22Rv1 (cell line): ENCODE measurements at regions not wholly inside any gene's neighbourhood (a gene's known extent, or its start where the extent isn't known, plus 50 kb on each side); places are given as distances from the start of the nearest gene placed in this dataset.

Experiments used
- CTCF ChIP-seq: fragments of 450-650 bp; IDR thresholded peaks from 2 replicates; pipeline ENCODE4 v1.5.1; 2017; ENCODE audit warnings: mild to moderate bottlenecking
- ZFX ChIP-seq: fragments of 450-650 bp; IDR thresholded peaks from 2 replicates; pipeline ENCODE4 v1.6.1; 2017; ENCODE audit warnings: antibody characterized with exemption, borderline replicate concordance

DNA sequence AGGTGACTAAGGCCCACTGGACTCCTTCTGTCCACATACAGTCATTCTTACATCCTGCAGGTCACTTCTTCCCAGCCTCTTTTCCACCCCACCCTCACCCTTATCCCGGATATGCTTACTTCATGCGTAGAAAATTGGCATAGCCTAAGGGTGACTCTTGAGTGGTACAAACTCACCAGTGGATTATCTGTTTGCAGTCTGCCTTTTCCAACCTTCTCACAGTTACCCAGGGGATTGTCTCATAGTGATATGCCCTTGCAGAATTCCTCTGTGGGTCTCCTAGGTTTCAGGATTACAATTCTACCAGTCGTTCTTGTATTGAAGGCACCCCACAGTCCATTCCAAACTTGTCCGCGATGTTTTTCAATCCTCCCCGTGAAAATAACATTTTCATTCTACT lies 752.9 kb upstream of the HS6ST1 start:
- TF ChIP-seq CTCF (no peak), ZFX (no peak)
